ENCODE measurements at regions not wholly inside any gene's neighbourhood (a gene's known extent, or its start where the extent isn't known, plus 50 kb on each side); places are given as distances from the start of the nearest gene placed in this dataset.

DNA sequence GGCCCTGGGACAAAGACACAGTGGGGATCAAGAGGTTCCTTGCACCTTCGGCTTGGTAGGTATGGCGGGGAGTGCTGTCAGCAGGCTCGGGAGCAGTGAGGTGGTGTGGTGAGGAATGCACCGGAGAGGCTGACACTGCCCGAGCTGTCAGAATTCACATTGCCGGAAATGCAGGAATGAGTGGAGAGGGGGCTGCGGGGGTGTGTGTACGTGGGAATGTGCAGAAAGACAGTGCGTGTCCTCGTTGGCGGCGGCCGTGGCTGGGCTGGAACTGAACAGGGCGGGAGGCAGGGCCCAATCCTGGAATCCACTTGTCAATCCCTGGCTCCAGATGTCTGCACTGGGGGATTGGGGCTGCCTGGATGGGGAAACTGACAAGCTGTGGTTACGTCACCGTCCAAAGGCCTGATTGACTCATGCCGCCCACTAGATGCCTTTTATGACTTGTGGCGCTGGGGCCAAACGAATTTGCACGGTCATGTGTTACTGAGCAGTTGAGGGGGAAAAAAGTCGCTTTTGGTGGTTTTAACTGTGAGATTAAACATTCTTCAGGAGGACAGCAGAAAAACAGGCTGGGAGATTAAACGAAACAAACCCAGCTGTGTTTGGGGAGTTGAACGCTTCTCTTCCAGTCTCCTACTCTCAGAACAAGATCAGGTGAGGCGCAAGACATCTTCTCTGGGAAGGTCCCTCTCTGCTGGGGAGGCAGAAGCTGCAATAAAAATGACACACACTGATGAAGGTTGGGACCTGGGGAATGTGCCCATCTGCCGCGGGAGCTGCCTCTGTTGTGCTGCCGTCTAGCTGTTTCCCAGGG lies 189.4 kb upstream of the GLI2 start (continued):
- TF ChIP-seq, protein P1, sequence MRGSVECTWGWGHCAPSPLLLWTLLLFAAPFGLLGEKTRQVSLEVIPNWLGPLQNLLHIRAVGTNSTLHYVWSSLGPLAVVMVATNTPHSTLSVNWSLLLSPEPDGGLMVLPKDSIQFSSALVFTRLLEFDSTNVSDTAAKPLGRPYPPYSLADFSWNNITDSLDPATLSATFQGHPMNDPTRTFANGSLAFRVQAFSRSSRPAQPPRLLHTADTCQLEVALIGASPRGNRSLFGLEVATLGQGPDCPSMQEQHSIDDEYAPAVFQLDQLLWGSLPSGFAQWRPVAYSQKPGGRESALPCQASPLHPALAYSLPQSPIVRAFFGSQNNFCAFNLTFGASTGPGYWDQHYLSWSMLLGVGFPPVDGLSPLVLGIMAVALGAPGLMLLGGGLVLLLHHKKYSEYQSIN (CRISPR knock-in tag; IDR thresholded peaks at IDR 0.05; ENCODE audit: borderline replicate concordance) = no peak
- TF ChIP-seq ZNF552 (CRISPR knock-in tag; IDR thresholded peaks at IDR 0.05; ENCODE audit: borderline replicate concordance) = no peak; the same call in 1 of the 2 replicates
- no peak for TF ChIP-seq SMAD9 (CRISPR knock-in tag; IDR thresholded peaks at IDR 0.05)
- TF ChIP-seq ZNF782 (CRISPR knock-in tag; IDR thresholded peaks at IDR 0.05; ENCODE audit: borderline replicate concordance) = no peak; the same call in 1 of the 2 replicates
- TF ChIP-seq ZNF724P (CRISPR knock-in tag; IDR thresholded peaks at IDR 0.05; ENCODE audit: borderline replicate concordance) = 0 out of 2 replicates have a peak, but pooled peaks have one; percentile 26
- TF ChIP-seq, protein P2, sequence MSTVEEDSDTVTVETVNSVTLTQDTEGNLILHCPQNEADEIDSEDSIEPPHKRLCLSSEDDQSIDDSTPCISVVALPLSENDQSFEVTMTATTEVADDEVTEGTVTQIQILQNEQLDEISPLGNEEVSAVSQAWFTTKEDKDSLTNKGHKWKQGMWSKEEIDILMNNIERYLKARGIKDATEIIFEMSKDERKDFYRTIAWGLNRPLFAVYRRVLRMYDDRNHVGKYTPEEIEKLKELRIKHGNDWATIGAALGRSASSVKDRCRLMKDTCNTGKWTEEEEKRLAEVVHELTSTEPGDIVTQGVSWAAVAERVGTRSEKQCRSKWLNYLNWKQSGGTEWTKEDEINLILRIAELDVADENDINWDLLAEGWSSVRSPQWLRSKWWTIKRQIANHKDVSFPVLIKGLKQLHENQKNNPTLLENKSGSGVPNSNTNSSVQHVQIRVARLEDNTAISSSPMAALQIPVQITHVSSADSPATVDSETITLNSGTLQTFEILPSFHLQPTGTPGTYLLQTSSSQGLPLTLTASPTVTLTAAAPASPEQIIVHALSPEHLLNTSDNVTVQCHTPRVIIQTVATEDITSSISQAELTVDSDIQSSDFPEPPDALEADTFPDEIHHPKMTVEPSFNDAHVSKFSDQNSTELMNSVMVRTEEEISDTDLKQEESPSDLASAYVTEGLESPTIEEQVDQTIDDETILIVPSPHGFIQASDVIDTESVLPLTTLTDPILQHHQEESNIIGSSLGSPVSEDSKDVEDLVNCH (CRISPR knock-in tag; IDR thresholded peaks at IDR 0.05) = no peak; the same call in 1 of the 2 replicates
- peak; percentile 58; the same call in 1 of the 2 replicates for TF ChIP-seq ZNF256 (CRISPR knock-in tag; conservative IDR thresholded peaks at IDR 0.05)
- peak; percentile 90 for TF ChIP-seq ZNF501 (CRISPR knock-in tag; IDR thresholded peaks at IDR 0.05)
- TF ChIP-seq, protein P3, sequence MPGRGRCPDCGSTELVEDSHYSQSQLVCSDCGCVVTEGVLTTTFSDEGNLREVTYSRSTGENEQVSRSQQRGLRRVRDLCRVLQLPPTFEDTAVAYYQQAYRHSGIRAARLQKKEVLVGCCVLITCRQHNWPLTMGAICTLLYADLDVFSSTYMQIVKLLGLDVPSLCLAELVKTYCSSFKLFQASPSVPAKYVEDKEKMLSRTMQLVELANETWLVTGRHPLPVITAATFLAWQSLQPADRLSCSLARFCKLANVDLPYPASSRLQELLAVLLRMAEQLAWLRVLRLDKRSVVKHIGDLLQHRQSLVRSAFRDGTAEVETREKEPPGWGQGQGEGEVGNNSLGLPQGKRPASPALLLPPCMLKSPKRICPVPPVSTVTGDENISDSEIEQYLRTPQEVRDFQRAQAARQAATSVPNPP (CRISPR knock-in tag; IDR thresholded peaks at IDR 0.05) = no peak
- TF ChIP-seq NKX3-1 (CRISPR knock-in tag; IDR thresholded peaks at IDR 0.05) = peak; percentile 90
- no peak for TF ChIP-seq SMAD3 (CRISPR knock-in tag; IDR thresholded peaks at IDR 0.05)
- peak; percentile 64; the same call in 1 of the 2 replicates for TF ChIP-seq ZNF343 (CRISPR knock-in tag; IDR thresholded peaks at IDR 0.05)
- TF ChIP-seq CEBPG (CRISPR knock-in tag; IDR thresholded peaks at IDR 0.05) = peak; percentile 93
- TF ChIP-seq, protein P4, sequence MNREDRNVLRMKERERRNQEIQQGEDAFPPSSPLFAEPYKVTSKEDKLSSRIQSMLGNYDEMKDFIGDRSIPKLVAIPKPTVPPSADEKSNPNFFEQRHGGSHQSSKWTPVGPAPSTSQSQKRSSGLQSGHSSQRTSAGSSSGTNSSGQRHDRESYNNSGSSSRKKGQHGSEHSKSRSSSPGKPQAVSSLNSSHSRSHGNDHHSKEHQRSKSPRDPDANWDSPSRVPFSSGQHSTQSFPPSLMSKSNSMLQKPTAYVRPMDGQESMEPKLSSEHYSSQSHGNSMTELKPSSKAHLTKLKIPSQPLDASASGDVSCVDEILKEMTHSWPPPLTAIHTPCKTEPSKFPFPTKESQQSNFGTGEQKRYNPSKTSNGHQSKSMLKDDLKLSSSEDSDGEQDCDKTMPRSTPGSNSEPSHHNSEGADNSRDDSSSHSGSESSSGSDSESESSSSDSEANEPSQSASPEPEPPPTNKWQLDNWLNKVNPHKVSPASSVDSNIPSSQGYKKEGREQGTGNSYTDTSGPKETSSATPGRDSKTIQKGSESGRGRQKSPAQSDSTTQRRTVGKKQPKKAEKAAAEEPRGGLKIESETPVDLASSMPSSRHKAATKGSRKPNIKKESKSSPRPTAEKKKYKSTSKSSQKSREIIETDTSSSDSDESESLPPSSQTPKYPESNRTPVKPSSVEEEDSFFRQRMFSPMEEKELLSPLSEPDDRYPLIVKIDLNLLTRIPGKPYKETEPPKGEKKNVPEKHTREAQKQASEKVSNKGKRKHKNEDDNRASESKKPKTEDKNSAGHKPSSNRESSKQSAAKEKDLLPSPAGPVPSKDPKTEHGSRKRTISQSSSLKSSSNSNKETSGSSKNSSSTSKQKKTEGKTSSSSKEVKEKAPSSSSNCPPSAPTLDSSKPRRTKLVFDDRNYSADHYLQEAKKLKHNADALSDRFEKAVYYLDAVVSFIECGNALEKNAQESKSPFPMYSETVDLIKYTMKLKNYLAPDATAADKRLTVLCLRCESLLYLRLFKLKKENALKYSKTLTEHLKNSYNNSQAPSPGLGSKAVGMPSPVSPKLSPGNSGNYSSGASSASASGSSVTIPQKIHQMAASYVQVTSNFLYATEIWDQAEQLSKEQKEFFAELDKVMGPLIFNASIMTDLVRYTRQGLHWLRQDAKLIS (CRISPR knock-in tag; IDR thresholded peaks at IDR 0.05) = no peak
- no peak for TF ChIP-seq KDM1A (CRISPR knock-in tag; IDR thresholded peaks at IDR 0.05)
- TF ChIP-seq ATRX (CRISPR knock-in tag; IDR thresholded peaks at IDR 0.05; ENCODE audit: borderline replicate concordance) = no peak
- TF ChIP-seq SALL1 (CRISPR knock-in tag; IDR thresholded peaks at IDR 0.05) = peak; percentile 98
- TF ChIP-seq, protein P5, sequence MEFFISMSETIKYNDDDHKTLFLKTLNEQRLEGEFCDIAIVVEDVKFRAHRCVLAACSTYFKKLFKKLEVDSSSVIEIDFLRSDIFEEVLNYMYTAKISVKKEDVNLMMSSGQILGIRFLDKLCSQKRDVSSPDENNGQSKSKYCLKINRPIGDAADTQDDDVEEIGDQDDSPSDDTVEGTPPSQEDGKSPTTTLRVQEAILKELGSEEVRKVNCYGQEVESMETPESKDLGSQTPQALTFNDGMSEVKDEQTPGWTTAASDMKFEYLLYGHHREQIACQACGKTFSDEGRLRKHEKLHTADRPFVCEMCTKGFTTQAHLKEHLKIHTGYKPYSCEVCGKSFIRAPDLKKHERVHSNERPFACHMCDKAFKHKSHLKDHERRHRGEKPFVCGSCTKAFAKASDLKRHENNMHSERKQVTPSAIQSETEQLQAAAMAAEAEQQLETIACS (CRISPR knock-in tag; IDR thresholded peaks at IDR 0.05) = no peak
